Testis (tissue), 2 donors: ENCODE measurements at regions not wholly inside any gene's neighbourhood (a gene's known extent, or its start where the extent isn't known, plus 50 kb on each side); places are given as distances from the start of the nearest gene placed in this dataset.

Source experiments
- POLR2A ChIP-seq: fragments of 450-650 bp; IDR thresholded peaks from one replicate; pipeline ENCODE4 v1.6.1; 2017; ENCODE audit warnings: antibody characterized with exemption, mild to moderate bottlenecking, moderate library complexity
- TF ChIP-seq, protein P1 (sequence below), 3 experiments: fragments of 450-650 bp in 2 of 3; fragments of 200-600 bp in 1 of 3; sonication (generic) in 1 of 3; IDR thresholded peaks; one replicate each; pipeline ENCODE4 v1.5.1; 2016 to 2019; ENCODE audit warnings: antibody characterized with exemption in 3 of 3, mild to moderate bottlenecking in 2 of 3, moderate library complexity in 1 of 3

DNA sequence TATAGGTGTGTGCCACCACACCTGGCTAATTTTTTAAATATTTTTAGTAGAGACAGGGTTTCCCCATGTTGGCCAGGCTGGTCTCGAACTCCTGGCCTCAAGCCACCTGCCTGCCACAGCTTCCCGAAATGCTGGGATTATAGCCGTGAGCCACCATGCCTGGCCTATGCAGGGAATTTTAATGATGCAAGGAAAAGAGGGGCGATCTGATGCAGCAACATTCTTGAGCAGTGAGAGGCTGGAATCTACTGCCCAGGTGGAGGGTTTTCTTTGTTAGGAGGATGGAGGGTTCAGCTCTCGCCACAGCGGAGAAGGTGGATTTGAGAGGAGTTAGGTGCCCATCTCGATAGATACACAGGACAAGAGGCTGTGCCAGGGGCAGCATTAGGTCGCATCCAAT is 332.3 kb downstream of the GATA3 start:
- TF ChIP-seq, protein P1, sequence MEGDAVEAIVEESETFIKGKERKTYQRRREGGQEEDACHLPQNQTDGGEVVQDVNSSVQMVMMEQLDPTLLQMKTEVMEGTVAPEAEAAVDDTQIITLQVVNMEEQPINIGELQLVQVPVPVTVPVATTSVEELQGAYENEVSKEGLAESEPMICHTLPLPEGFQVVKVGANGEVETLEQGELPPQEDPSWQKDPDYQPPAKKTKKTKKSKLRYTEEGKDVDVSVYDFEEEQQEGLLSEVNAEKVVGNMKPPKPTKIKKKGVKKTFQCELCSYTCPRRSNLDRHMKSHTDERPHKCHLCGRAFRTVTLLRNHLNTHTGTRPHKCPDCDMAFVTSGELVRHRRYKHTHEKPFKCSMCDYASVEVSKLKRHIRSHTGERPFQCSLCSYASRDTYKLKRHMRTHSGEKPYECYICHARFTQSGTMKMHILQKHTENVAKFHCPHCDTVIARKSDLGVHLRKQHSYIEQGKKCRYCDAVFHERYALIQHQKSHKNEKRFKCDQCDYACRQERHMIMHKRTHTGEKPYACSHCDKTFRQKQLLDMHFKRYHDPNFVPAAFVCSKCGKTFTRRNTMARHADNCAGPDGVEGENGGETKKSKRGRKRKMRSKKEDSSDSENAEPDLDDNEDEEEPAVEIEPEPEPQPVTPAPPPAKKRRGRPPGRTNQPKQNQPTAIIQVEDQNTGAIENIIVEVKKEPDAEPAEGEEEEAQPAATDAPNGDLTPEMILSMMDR (IDR thresholded peaks at IDR 0.05): no peak
- no peak for TF ChIP-seq POLR2A
